Glutamatergic neuron (in vitro differentiated cells): ENCODE measurements at regions not wholly inside any gene's neighbourhood (a gene's known extent, or its start where the extent isn't known, plus 50 kb on each side); places are given as distances from the start of the nearest gene placed in this dataset.
"Not testable (repeated sequence)": the region's sequence is repeated elsewhere in the genome, so short reads cannot be mapped to it uniquely, and the experiment has no call there.

Experiments used
- DNase-seq: peaks from one replicate; pipeline ENCODE4 v3.0.0; 2022
- H3K27ac Mint-ChIP-seq: one replicate; pipeline ENCODE4 v1.8.0; 2020; ENCODE audit warnings: mild to moderate bottlenecking, mixed read lengths, inconsistent platforms; ENCODE audit not compliant: unreplicated experiment
- H3K27me3 Mint-ChIP-seq: one replicate; pipeline ENCODE4 v1.8.0; 2020; ENCODE audit warnings: mild to moderate bottlenecking, moderate library complexity, mixed read lengths, inconsistent platforms; ENCODE audit not compliant: unreplicated experiment
- H3K36me3 Mint-ChIP-seq: one replicate; pipeline ENCODE4 v1.8.0; 2020; ENCODE audit warnings: mild to moderate bottlenecking, mixed read lengths, inconsistent platforms; ENCODE audit not compliant: unreplicated experiment
- H3K4me1 Mint-ChIP-seq: one replicate; pipeline ENCODE4 v1.8.0; 2020; ENCODE audit warnings: mild to moderate bottlenecking, low read depth, mixed read lengths, inconsistent platforms; ENCODE audit not compliant: unreplicated experiment
- H3K4me3 Mint-ChIP-seq: one replicate; pipeline ENCODE4 v1.8.0; 2020; ENCODE audit warnings: mild to moderate bottlenecking, mixed read lengths, inconsistent platforms; ENCODE audit not compliant: unreplicated experiment
- H3K9me3 Mint-ChIP-seq: one replicate; pipeline ENCODE4 v1.8.0; 2020; ENCODE audit warnings: mild to moderate bottlenecking, moderate library complexity, mixed read lengths, inconsistent platforms; ENCODE audit not compliant: unreplicated experiment
- CTCF ChIP-seq: fragments of 200-600 bp; sonication (generic); IDR thresholded peaks from one replicate; pipeline ENCODE4 v1.5.0; 2021; ENCODE audit not compliant: partially characterized antibody, unreplicated experiment

GRCh38 chrX:93468075-93468474 lies 205.3 kb downstream of the NAP1L3 start:
- H3K9me3 Mint-ChIP-seq, result no peaks in the 10 kb centered on the region
- no peaks in the 10 kb centered on the region for H3K4me1 Mint-ChIP-seq
- TF ChIP-seq CTCF, result no peak
- H3K27me3 Mint-ChIP-seq, result no peaks in the 10 kb centered on the region
- no peak overlapping the region for H3K27ac Mint-ChIP-seq
- no peaks in the 10 kb centered on the region for H3K36me3 Mint-ChIP-seq
- DNase-seq, result no peak
- no peak overlapping the region for H3K4me3 Mint-ChIP-seq

- no peak for TF ChIP-seq CTCF
- Mint-ChIP-seq H3K4me1 (no peaks in the 10 kb centered on the region), H3K9me3 (no peaks in the 10 kb centered on the region), H3K27ac (no peak overlapping the region), H3K27me3 (no peaks in the 10 kb centered on the region), H3K36me3 (no peaks in the 10 kb centered on the region), H3K4me3 (no peak overlapping the region)
- DNase-seq, result no peak
Observed at GRCh38 chrX:93466383-93466782, 207.0 kb downstream of the NAP1L3 start.

- Mint-ChIP-seq H3K9me3 (no peaks in the 10 kb centered on the region), H3K27ac (no peak overlapping the region), H3K4me1 (no peaks in the 10 kb centered on the region), H3K36me3 (no peaks in the 10 kb centered on the region), H3K27me3 (no peaks in the 10 kb centered on the region), H3K4me3 (no peak overlapping the region)
- DNase-seq, result no peak
- no peak for TF ChIP-seq CTCF
Observed at GRCh38 chrX:93461060-93461459, 212.3 kb downstream of the NAP1L3 start.

- H3K36me3 Mint-ChIP-seq, result no peaks in the 10 kb centered on the region
- no peak overlapping the region for H3K4me3 Mint-ChIP-seq
- no peak overlapping the region for H3K27ac Mint-ChIP-seq
- DNase-seq, result no peak
- H3K9me3 Mint-ChIP-seq, result peaks cover 2% of the 10 kb centered on the region
- no peaks in the 10 kb centered on the region for H3K4me1 Mint-ChIP-seq
- no peak for TF ChIP-seq CTCF
- H3K27me3 Mint-ChIP-seq, result no peaks in the 10 kb centered on the region
Observed at GRCh38 chrX:93454509-93454908, 218.9 kb downstream of the NAP1L3 start.

DNA sequence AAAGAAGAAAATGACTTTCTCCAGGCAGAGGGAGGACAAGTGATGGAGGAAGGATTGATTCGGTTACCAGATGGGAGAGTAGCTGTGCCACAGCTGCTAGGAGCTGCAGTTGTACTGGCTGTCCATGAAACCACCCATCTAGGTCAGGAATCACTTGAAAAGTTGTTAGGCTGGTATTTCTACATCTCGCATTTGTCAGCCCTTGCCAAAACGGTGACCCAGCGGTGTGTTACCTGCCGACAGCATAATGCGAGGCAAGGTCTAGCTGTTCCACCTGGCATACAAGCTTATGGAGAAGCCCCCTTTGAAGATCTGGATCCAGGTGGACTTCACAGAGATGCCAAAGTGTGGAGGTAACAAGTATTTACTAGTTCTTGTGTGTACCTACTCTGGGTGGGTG lies 238.7 kb downstream of the NAP1L3 start:
- not testable (repeated sequence) for H3K9me3 Mint-ChIP-seq, H3K4me3 Mint-ChIP-seq, H3K27ac Mint-ChIP-seq, H3K4me1 Mint-ChIP-seq, H3K27me3 Mint-ChIP-seq, H3K36me3 Mint-ChIP-seq, DNase-seq

GRCh38 chrX:93428497-93428896 lies 244.9 kb downstream of the NAP1L3 start:
- no peak overlapping the region for H3K4me3 Mint-ChIP-seq
- H3K27ac Mint-ChIP-seq, result no peak overlapping the region
- H3K27me3 Mint-ChIP-seq, result no peaks in the 10 kb centered on the region
- no peak for TF ChIP-seq CTCF
- H3K9me3 Mint-ChIP-seq, result no peaks in the 10 kb centered on the region
- H3K4me1 Mint-ChIP-seq, result no peaks in the 10 kb centered on the region
- no peaks in the 10 kb centered on the region for H3K36me3 Mint-ChIP-seq
- no peak for DNase-seq
